Stimulated activated CD4-positive, alpha-beta T cell treated with anti-CD3 and anti-CD28 coated beads, Interleukin-4, amount 100 ng/mL, for 48 hours (primary cell): ENCODE measurements at regions not wholly inside any gene's neighbourhood (a gene's known extent, or its start where the extent isn't known, plus 50 kb on each side); places are given as distances from the start of the nearest gene placed in this dataset.

Source experiments
- DNase-seq, 2 donors: peaks; one replicate each; pipeline ENCODE4 v3.0.0-alpha.2; 2020; ENCODE audit warnings: low read depth in 2 of 2

GRCh38 chr22:49264696-49265095, 563.0 kb downstream of the BRD1 start:
- DNase-seq, result no peak

- DNase-seq, result no peak
Observed at GRCh38 chr22:49263101-49263500, 564.6 kb downstream of the BRD1 start.

GRCh38 chr22:49262167-49262566, 565.5 kb downstream of the BRD1 start:
- DNase-seq, result no peak

GRCh38 chr22:49261616-49262015, 566.1 kb downstream of the BRD1 start:
- DNase-seq, result no peak

GRCh38 chr22:49260681-49261580, 566.7 kb downstream of the BRD1 start:
- no peak for DNase-seq

GRCh38 chr22:49259839-49260615, 567.6 kb downstream of the BRD1 start:
- no peak for DNase-seq

GRCh38 chr22:49258107-49259010, 569.3 kb downstream of the BRD1 start:
- DNase-seq, result no peak

GRCh38 chr22:49257551-49257961, 570.1 kb downstream of the BRD1 start:
- DNase-seq, result no peak

DNA sequence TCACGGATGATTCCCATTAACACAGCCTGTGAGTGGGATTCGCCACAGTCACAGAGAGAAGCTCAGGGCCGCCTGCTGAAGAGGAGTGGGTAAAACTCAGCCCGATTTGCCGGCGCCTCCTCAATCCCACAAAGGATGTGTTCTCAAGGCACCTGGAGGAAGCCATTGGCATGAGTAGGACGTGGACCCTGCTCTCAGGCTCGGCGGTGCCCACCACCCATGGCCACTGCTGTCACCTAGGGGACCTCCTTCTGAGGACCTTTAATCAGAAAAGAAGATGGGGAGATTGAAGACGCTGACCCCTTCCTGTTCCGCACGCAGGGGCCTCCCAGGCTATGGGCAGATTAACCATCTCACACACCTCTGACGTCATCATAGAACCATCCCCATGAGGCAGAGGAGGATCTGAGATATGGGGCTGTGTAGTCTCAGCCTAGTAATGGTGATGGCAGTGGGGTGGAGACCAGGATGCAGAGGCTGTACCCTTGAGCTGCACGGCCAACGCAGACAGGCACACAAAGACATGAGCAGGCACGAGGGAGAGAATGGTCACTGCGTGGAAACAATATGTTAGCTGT, 571.8 kb downstream of the BRD1 start:
- no peak for DNase-seq

DNA sequence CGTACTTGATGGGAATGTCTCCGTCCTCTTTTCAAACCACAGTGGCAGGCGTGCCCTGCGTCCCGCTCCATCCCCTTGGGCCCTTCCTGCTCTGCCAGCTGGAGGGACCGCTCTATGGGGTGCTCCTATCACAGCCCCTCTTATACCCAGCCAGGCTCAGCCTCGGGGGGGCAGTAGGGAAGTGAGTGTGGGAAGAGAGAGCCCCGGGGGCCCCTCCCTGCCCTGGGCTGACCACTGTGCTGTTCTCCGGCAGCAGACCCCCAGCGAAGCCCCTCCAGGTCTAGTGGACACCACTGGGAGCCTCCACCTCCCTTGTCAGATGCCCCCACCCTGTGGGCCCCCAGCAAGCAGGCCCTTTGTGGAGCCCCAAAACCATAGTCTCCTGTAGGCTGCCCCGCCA, 572.5 kb downstream of the BRD1 start:
- no peak for DNase-seq

DNA sequence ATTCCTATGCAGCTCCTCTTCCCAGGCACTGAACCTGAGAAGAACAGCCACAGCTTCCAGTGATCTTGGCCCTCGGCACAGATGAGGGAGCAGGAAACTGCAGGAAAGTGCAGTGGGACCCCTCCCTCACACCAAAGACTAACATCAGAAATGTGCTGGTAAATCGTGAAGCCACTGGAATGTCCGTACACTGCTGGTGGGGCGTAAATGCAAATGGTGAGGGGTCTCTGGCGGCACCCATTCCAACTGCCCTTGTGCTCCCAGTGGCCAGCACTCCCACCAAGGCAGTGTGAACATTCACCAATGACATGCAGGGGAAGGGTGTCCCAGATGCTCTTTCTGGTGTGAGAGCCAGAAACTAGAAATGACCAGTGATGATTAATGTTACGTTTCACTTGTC, 574.0 kb downstream of the BRD1 start:
- DNase-seq, result no peak

DNA sequence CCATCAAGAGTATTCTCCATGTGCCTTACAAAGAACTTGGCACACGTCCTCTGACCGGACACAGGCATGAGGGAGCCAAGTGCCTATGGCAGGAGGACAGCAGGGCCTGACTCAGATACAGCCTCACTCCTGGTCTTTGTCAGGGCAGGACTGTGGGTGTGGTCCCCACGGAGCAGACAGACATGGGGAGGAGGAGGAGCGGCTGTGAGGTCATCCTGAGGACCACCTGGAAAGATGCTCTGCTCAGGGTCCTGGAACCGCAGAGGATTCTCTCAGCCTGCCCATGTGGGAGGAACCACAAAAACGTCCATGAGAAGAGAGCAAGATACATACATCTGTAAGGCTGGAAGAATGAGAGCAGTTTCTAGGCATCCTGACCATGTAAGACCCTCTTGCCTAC, 576.3 kb downstream of the BRD1 start:
- no peak for DNase-seq

GRCh38 chr22:49247194-49247924, 580.3 kb downstream of the BRD1 start:
- no peak for DNase-seq

- DNase-seq, result no peak
Observed at GRCh38 chr22:49244466-49245420, 582.9 kb downstream of the BRD1 start.

DNA sequence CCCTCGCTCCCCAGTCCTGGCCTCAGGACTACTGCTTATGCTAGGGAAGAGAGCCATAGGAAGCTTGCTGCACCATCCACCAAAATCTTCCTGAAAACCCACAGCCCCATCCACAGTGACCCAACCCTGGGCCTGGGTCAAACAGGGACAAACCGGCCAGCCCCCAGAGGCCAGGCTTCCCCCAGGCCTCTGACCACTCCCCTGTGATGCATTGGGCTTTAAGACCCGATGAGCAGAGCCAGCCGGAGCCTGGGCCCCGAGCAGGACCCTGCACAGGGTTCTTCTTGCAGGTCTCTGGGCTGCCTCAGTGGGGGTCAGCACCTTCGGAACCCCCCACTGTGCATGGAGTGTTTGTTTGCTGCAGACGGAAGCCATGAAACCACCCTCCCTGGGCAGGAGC, 583.7 kb downstream of the BRD1 start:
- DNase-seq, result no peak

DNA sequence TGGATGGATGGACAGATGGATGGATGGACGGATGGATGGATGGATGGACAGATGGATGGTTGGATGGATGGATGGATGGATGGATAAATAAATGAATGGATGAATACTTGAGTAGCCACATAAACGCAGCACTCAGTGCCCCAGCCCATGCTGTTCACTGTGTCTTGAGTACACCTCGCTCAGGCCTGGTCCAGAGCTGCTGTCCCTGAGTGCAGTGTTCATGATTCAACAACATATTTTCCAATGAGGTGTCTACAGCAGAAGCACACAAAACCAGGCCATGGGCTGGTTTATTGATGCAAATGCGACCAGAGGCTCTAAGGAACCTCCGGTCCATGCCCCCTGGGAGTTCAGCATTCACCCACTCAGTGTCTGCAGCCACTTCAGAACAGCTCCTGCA, 584.3 kb downstream of the BRD1 start:
- no peak for DNase-seq

- DNase-seq, result no peak
Observed at GRCh38 chr22:49242480-49242879, 585.2 kb downstream of the BRD1 start.

DNA sequence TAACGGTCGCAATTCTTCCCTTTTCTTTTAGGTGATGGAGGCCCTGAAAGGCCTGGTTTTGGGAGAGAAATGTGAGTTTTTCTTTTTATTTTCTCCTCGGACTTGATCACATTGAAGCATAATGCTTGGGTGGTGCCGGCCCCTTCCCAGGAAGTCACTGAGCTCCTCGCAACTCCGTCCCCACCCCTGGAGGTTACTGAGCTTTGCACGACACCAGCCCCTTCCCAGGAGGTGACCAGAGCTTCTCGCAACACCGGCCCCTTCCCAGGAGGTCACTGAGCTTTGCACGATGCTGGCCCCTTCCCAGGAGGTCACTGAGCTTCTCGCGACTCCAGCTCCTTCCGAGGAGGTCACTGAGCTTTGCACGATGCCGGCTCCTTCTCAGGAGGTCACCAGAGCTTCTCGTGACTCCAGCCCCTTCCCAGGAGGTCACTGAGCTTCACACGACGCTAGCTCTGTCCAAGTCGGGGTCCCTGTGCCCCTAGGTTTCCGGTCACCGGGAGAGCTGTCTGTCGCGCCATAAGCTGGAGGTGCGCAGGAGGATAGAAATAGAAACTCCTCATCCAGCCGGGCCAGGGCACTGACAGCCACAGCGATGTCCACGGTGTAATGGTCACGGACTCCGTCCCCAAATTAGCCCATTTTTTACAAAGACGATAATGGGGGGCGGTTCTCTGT, 586.4 kb downstream of the BRD1 start:
- no peak for DNase-seq

GRCh38 chr22:49240472-49240871, 587.2 kb downstream of the BRD1 start:
- no peak for DNase-seq
